GM06990 (cell line): ENCODE measurements at regions not wholly inside any gene's neighbourhood (a gene's known extent, or its start where the extent isn't known, plus 50 kb on each side); places are given as distances from the start of the nearest gene placed in this dataset.
A peak's percentile ranks its signal among the peaks of the same experiment; 100 is the strongest.

Experiments
- DNase-seq: peaks from one replicate; pipeline ENCODE4 v3.0.0-alpha.2; 2011; ENCODE audit not compliant: insufficient read length; ENCODE audit errors: extremely low read depth
- H3K27me3 ChIP-seq: replicated peaks from 2 replicates; pipeline ENCODE4 v1.6.0; 2011; ENCODE audit warnings: low read length; ENCODE audit not compliant: control insufficient read depth, insufficient read depth
- H3K36me3 ChIP-seq: 2 replicates; pipeline ENCODE4 v1.5.1; 2011; ENCODE audit warnings: low read length; ENCODE audit not compliant: control insufficient read depth, insufficient read depth
- H3K4me3 ChIP-seq: replicated peaks from 2 replicates; pipeline ENCODE4 v1.5.1; 2011; ENCODE audit warnings: low read depth, mild to moderate bottlenecking, control low read depth, low read length
- TF ChIP-seq, protein P1 (sequence below): IDR thresholded peaks from 2 replicates; pipeline ENCODE4 v1.5.1; 2011; ENCODE audit warnings: low read length, control low read depth, mild to moderate bottlenecking, inconsistent platforms; ENCODE audit not compliant: insufficient read depth, poor library complexity, severe bottlenecking

DNA sequence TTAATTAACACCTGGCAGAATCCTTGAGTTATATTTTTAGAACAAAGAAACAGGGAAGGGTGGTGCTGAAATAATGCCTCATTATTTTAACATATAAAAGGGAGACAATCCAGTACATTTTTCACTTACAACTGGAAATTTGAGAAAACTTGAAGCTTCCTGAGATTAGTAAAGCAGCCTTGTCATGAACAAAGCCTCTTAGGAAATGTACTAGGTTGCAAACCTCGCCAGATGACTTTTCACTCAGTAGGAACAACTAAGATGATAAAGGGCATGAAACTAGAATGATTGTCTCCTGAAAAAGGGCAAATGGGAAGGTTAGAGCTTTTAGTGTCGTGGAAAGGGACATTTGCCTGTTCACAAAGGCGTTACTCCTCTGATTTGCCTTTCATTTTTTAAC is 289.6 kb downstream of the ETS1 start:
- H3K27me3 ChIP-seq = no peaks in the 10 kb centered on the region
- TF ChIP-seq, protein P1, sequence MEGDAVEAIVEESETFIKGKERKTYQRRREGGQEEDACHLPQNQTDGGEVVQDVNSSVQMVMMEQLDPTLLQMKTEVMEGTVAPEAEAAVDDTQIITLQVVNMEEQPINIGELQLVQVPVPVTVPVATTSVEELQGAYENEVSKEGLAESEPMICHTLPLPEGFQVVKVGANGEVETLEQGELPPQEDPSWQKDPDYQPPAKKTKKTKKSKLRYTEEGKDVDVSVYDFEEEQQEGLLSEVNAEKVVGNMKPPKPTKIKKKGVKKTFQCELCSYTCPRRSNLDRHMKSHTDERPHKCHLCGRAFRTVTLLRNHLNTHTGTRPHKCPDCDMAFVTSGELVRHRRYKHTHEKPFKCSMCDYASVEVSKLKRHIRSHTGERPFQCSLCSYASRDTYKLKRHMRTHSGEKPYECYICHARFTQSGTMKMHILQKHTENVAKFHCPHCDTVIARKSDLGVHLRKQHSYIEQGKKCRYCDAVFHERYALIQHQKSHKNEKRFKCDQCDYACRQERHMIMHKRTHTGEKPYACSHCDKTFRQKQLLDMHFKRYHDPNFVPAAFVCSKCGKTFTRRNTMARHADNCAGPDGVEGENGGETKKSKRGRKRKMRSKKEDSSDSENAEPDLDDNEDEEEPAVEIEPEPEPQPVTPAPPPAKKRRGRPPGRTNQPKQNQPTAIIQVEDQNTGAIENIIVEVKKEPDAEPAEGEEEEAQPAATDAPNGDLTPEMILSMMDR = no peak
- H3K36me3 ChIP-seq = no peaks in the 10 kb centered on the region
- DNase-seq = no peak
- H3K4me3 ChIP-seq = no peak overlapping the region

- H3K27me3 ChIP-seq = no peaks in the 10 kb centered on the region
- no peak overlapping the region for H3K4me3 ChIP-seq
- DNase-seq = no peak
- no peaks in the 10 kb centered on the region for H3K36me3 ChIP-seq
- TF ChIP-seq, protein P1 = no peak
Measured at GRCh38 chr11:128297091-128297651, 290.2 kb downstream of the ETS1 start.

- Histone ChIP-seq H3K4me3 (no peak overlapping the region), H3K27me3 (no peaks in the 10 kb centered on the region), H3K36me3 (no peaks in the 10 kb centered on the region)
- no peak for DNase-seq
- TF ChIP-seq, protein P1 = no peak
Measured at GRCh38 chr11:128294671-128295050, 292.7 kb downstream of the ETS1 start.

- no peak overlapping the region for H3K4me3 ChIP-seq
- H3K27me3 ChIP-seq = no peaks in the 10 kb centered on the region
- no peaks in the 10 kb centered on the region for H3K36me3 ChIP-seq
- TF ChIP-seq, protein P1 = no peak
- DNase-seq = no peak
Measured at GRCh38 chr11:128294001-128294670, 293.2 kb downstream of the ETS1 start.

- H3K27me3 ChIP-seq = no peaks in the 10 kb centered on the region
- TF ChIP-seq, protein P1 = no peak
- DNase-seq = no peak
- H3K36me3 ChIP-seq = no peaks in the 10 kb centered on the region
- H3K4me3 ChIP-seq = peak overlapping the region; percentile 56
Measured at GRCh38 chr11:128291835-128292234, 295.5 kb downstream of the ETS1 start.

- TF ChIP-seq, protein P1 = no peak
- no peak for DNase-seq
- Histone ChIP-seq H3K4me3 (peak overlapping the region; percentile 56), H3K36me3 (no peaks in the 10 kb centered on the region), H3K27me3 (no peaks in the 10 kb centered on the region)
Measured at GRCh38 chr11:128291007-128291406, 296.4 kb downstream of the ETS1 start.
